ENCODE measurements at regions not wholly inside any gene's neighbourhood (a gene's known extent, or its start where the extent isn't known, plus 50 kb on each side); places are given as distances from the start of the nearest gene placed in this dataset.

GRCh38 chr14:38110258-38110657 is 97.4 kb upstream of the SSTR1 start:
- H3F3A ChIP-seq (ENCODE audit: insufficient read depth, low read length, poor library complexity, severe bottlenecking): no peaks in the 10 kb centered on the region
- TF ChIP-seq EP300 (conservative IDR thresholded peaks at IDR 0.05; ENCODE audit: poor library complexity, severe bottlenecking) (no peak), REST (IDR thresholded peaks at IDR 0.05; ENCODE audit: borderline replicate concordance) (no peak), CTCF (IDR thresholded peaks at IDR 0.05; ENCODE audit: poor library complexity, severe bottlenecking) (no peak), RAD21 (conservative IDR thresholded peaks at IDR 0.05) (no peak), TAF1 (IDR thresholded peaks at IDR 0.05; ENCODE audit: low read depth) (no peak), MXI1 (conservative IDR thresholded peaks at IDR 0.05; ENCODE audit: poor library complexity, severe bottlenecking) (no peak), SMC3 (conservative IDR thresholded peaks at IDR 0.05; ENCODE audit: poor library complexity) (no peak), POLR2AphosphoS5 (IDR thresholded peaks at IDR 0.05) (no peak), EZH2 (IDR thresholded peaks at IDR 0.05; ENCODE audit: borderline replicate concordance, insufficient read depth, low read length, poor library complexity, severe bottlenecking) (no peak)

GRCh38 chr14:38111046-38111445 is 96.7 kb upstream of the SSTR1 start:
- Histone ChIP-seq H3F3A (ENCODE audit: insufficient read depth, low read length, poor library complexity, severe bottlenecking) (no peaks in the 10 kb centered on the region), H2AFZ (ENCODE audit: low read depth, low read length) (no peak overlapping the region), H3K9ac (ENCODE audit: low read length) (no peak overlapping the region), H3K9me3 (ENCODE audit: low read length) (no peaks in the 10 kb centered on the region), H3K9me2 (ENCODE audit: insufficient read depth, low read length) (no peaks in the 10 kb centered on the region), H3K79me2 (replicated peaks; ENCODE audit: insufficient read depth, low read length) (no peaks in the 10 kb centered on the region), H3K4me2 (ENCODE audit: low read length) (no peak overlapping the region), H3K27ac (ENCODE audit: low read length) (no peak overlapping the region), H3K4me3 (ENCODE audit: low read length) (no peak overlapping the region), H3K27me3 (ENCODE audit: insufficient read depth, low read depth, low read length) (no peaks in the 10 kb centered on the region), H3K36me3 (ENCODE audit: insufficient read depth, low read length) (no peaks in the 10 kb centered on the region), H4K20me1 (ENCODE audit: insufficient read depth) (no peaks in the 10 kb centered on the region)
- TF ChIP-seq EZH2 (IDR thresholded peaks at IDR 0.05; ENCODE audit: borderline replicate concordance, insufficient read depth, low read length, poor library complexity, severe bottlenecking) (no peak), EP300 (conservative IDR thresholded peaks at IDR 0.05; ENCODE audit: poor library complexity, severe bottlenecking) (no peak), TAF1 (IDR thresholded peaks at IDR 0.05; ENCODE audit: low read depth) (no peak), CTCF (IDR thresholded peaks at IDR 0.05; ENCODE audit: poor library complexity, severe bottlenecking) (no peak), REST (IDR thresholded peaks at IDR 0.05; ENCODE audit: borderline replicate concordance) (no peak), RAD21 (conservative IDR thresholded peaks at IDR 0.05) (no peak), SMC3 (conservative IDR thresholded peaks at IDR 0.05; ENCODE audit: poor library complexity) (no peak), POLR2AphosphoS5 (IDR thresholded peaks at IDR 0.05) (no peak), MXI1 (conservative IDR thresholded peaks at IDR 0.05; ENCODE audit: poor library complexity, severe bottlenecking) (no peak)

More at GRCh38 chr14:38110258-38110657, 97.4 kb upstream of the SSTR1 start:
- Histone ChIP-seq H3K27ac (ENCODE audit: low read length) (no peak overlapping the region), H3K4me2 (ENCODE audit: low read length) (no peak overlapping the region), H3K4me3 (ENCODE audit: low read length) (no peak overlapping the region), H3K9me3 (ENCODE audit: low read length) (no peaks in the 10 kb centered on the region), H3K9me2 (ENCODE audit: insufficient read depth, low read length) (no peaks in the 10 kb centered on the region), H4K20me1 (ENCODE audit: insufficient read depth) (no peaks in the 10 kb centered on the region), H3K79me2 (replicated peaks; ENCODE audit: insufficient read depth, low read length) (no peaks in the 10 kb centered on the region), H3K9ac (ENCODE audit: low read length) (no peak overlapping the region), H2AFZ (ENCODE audit: low read depth, low read length) (no peak overlapping the region), H3K27me3 (ENCODE audit: insufficient read depth, low read depth, low read length) (no peaks in the 10 kb centered on the region), H3K36me3 (ENCODE audit: insufficient read depth, low read length) (no peaks in the 10 kb centered on the region)

Data from neural cell (in vitro differentiated cells).